HG02884 (cell line): ENCODE measurements at regions not wholly inside any gene's neighbourhood (a gene's known extent, or its start where the extent isn't known, plus 50 kb on each side); places are given as distances from the start of the nearest gene placed in this dataset.

Experiments used
- ATAC-seq: cut with Tn5 transposase; IDR thresholded peaks from one replicate; pipeline ENCODE4 v1.9.1; 2021; ENCODE audit warnings: mild to moderate bottlenecking, moderate library complexity; ENCODE audit not compliant: unreplicated experiment

GRCh38 chr2:126177479-126177878 is 478.5 kb upstream of the GYPC start:
- no peak for ATAC-seq

GRCh38 chr2:126187668-126188067 is 468.3 kb upstream of the GYPC start:
- ATAC-seq: no peak

GRCh38 chr2:126189527-126189926 is 466.4 kb upstream of the GYPC start:
- ATAC-seq: no peak

- no peak for ATAC-seq
These were observed 455.4 kb upstream of the GYPC start for GRCh38 chr2:126200538-126200937.

GRCh38 chr2:126208266-126208665 is 447.7 kb upstream of the GYPC start:
- no peak for ATAC-seq

GRCh38 chr2:126212735-126213134 is 443.2 kb upstream of the GYPC start:
- no peak for ATAC-seq

GRCh38 chr2:126219081-126219480 is 436.9 kb upstream of the GYPC start:
- no peak for ATAC-seq

GRCh38 chr2:126220331-126220730 is 435.6 kb upstream of the GYPC start:
- ATAC-seq: no peak

- ATAC-seq: no peak
These were observed 434.5 kb upstream of the GYPC start for GRCh38 chr2:126221506-126221905.

- no peak for ATAC-seq
These were observed 433.7 kb upstream of the GYPC start for GRCh38 chr2:126222278-126222677.

GRCh38 chr2:126224776-126225175 is 431.2 kb upstream of the GYPC start:
- ATAC-seq: no peak

- ATAC-seq: no peak
These were observed 428.7 kb upstream of the GYPC start for GRCh38 chr2:126227250-126227649.

- ATAC-seq: no peak
These were observed 427.4 kb upstream of the GYPC start for GRCh38 chr2:126228531-126228930.

- ATAC-seq: no peak
These were observed 417.7 kb upstream of the GYPC start for GRCh38 chr2:126238251-126238650.

GRCh38 chr2:126239320-126239955 is 416.5 kb upstream of the GYPC start:
- ATAC-seq: no peak

GRCh38 chr2:126241001-126241400 is 415.0 kb upstream of the GYPC start:
- no peak for ATAC-seq

GRCh38 chr2:126241411-126241810 is 414.5 kb upstream of the GYPC start:
- ATAC-seq: no peak

- peak; percentile 71 for ATAC-seq
These were observed 411.0 kb upstream of the GYPC start for GRCh38 chr2:126244937-126245336.

GRCh38 chr2:126253669-126254068 is 402.3 kb upstream of the GYPC start:
- ATAC-seq: no peak

- no peak for ATAC-seq
These were observed 391.3 kb upstream of the GYPC start for GRCh38 chr2:126264625-126265024.

- ATAC-seq: no peak
These were observed 386.0 kb upstream of the GYPC start for GRCh38 chr2:126269911-126270310.

GRCh38 chr2:126270587-126270986 is 385.4 kb upstream of the GYPC start:
- ATAC-seq: no peak

GRCh38 chr2:126272401-126272800 is 383.6 kb upstream of the GYPC start:
- no peak for ATAC-seq
